Fibroblast of pulmonary artery (primary cell): ENCODE measurements at regions not wholly inside any gene's neighbourhood (a gene's known extent, or its start where the extent isn't known, plus 50 kb on each side); places are given as distances from the start of the nearest gene placed in this dataset.
"Not testable (repeated sequence)": the region's sequence is repeated elsewhere in the genome, so short reads cannot be mapped to it uniquely, and the experiment has no call there.

Source experiments
- DNase-seq: peaks from one replicate; pipeline ENCODE4 v3.0.0-alpha.2; 2010; ENCODE audit warnings: low read depth
- H3K4me3 ChIP-seq: replicated peaks from 2 replicates; pipeline ENCODE4 v1.5.1; 2011; ENCODE audit warnings: low read depth, mild to moderate bottlenecking, control low read depth, low read length, moderate library complexity
- TF ChIP-seq, protein P1 (sequence below): IDR thresholded peaks from 2 replicates; pipeline ENCODE4 v1.5.1; 2011; ENCODE audit warnings: mild to moderate bottlenecking, control low read depth, low read length, inconsistent platforms; ENCODE audit errors: missing control alignments

DNA sequence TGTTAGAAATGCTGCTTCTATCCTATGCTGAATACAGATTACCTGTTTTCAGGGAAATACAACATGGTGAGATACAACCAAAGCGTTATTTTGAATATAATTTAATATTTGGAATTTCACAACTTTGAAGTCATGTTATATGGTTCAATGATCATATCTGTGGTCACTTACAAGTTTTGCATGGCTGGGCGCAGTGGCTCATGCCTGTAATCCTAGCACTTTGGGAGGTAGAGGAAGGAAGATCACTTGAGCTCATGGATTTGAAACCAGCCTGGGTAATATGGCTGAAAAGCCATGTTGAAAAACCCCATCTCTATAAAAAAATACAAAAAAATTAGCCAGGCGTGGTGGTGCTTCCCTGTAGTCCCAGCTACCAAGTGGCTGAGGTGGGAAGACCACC lies 57.9 kb downstream of the DOP1B start:
- DNase-seq: no peak
- no peak overlapping the region for H3K4me3 ChIP-seq
- TF ChIP-seq, protein P1, sequence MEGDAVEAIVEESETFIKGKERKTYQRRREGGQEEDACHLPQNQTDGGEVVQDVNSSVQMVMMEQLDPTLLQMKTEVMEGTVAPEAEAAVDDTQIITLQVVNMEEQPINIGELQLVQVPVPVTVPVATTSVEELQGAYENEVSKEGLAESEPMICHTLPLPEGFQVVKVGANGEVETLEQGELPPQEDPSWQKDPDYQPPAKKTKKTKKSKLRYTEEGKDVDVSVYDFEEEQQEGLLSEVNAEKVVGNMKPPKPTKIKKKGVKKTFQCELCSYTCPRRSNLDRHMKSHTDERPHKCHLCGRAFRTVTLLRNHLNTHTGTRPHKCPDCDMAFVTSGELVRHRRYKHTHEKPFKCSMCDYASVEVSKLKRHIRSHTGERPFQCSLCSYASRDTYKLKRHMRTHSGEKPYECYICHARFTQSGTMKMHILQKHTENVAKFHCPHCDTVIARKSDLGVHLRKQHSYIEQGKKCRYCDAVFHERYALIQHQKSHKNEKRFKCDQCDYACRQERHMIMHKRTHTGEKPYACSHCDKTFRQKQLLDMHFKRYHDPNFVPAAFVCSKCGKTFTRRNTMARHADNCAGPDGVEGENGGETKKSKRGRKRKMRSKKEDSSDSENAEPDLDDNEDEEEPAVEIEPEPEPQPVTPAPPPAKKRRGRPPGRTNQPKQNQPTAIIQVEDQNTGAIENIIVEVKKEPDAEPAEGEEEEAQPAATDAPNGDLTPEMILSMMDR: no peak

GRCh38 chr21:36217743-36218142 lies 61.1 kb downstream of the DOP1B start:
- no peak for DNase-seq
- TF ChIP-seq, protein P1: no peak
- no peak overlapping the region for H3K4me3 ChIP-seq

GRCh38 chr21:36218691-36219090 lies 62.1 kb downstream of the DOP1B start:
- no peak overlapping the region for H3K4me3 ChIP-seq
- DNase-seq: no peak
- TF ChIP-seq, protein P1: no peak

- no peak for DNase-seq
- H3K4me3 ChIP-seq: no peak overlapping the region
- TF ChIP-seq, protein P1: no peak
Observed at GRCh38 chr21:36223451-36223850, 66.8 kb downstream of the DOP1B start.

DNA sequence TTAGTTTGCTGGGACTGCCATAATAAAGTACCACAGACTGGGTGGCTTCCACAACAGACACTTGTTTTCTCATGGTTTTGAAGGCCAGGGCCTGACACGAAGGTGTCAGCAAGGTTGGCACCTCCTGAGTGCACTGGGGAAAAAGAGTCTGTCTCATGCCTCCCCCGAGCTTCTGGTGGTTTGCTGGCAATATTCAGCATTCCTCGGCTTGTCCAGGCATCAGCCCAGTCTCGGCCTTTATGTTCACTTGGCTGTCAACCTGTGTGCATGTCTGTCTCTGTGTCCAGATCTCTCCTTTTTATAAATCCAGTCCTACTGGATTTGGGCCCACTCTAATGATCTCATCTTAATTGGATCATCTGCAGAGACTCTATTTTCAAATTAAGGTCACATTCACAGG lies 72.6 kb downstream of the DOP1B start:
- TF ChIP-seq, protein P1: no peak
- no peak for DNase-seq
- H3K4me3 ChIP-seq: no peak overlapping the region

GRCh38 chr21:36231444-36231843 lies 74.8 kb downstream of the DOP1B start:
- not testable (repeated sequence) for H3K4me3 ChIP-seq, DNase-seq

- TF ChIP-seq, protein P1: no peak
- H3K4me3 ChIP-seq: no peak overlapping the region
- no peak for DNase-seq
Observed at GRCh38 chr21:36232641-36233040, 76.0 kb downstream of the DOP1B start.
